ENCODE measurements at regions not wholly inside any gene's neighbourhood (a gene's known extent, or its start where the extent isn't known, plus 50 kb on each side); places are given as distances from the start of the nearest gene placed in this dataset.

DNA sequence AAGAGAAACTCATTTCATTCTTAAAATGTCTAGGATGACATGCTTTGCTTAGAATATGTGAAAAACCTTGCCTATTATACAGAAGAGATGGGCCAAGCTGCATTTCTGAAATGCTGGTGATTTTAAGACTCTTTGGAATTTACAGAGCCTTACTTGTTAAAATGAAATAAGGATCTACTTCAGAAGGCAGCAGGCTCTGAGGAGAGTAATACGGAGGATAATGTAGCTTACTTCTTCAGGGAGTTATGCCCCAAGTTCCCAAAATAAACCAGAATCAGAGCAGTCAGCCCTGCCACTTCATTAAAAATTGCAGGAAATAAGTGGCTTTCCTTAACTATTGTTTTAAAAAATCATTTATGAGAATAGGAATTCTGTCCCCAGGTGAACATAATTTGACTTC lies 1000.3 kb upstream of the RAG2 start:
- RAD21 ChIA-PET (ENCODE audit: unreplicated experiment), result no interaction called here
- TF ChIP-seq CHD4 (IDR thresholded peaks at IDR 0.05), result no peak
- TF ChIP-seq ZNF274 (IDR thresholded peaks at IDR 0.05; ENCODE audit: insufficient read depth, insufficient read length), result no peak
- TF ChIP-seq CBX5 (IDR thresholded peaks at IDR 0.05; ENCODE audit: low read depth), result no peak
- no peak for TF ChIP-seq NBN (IDR thresholded peaks at IDR 0.05)
- no peak for TF ChIP-seq RBBP5 (conservative IDR thresholded peaks at IDR 0.05)
- TF ChIP-seq NFXL1 (IDR thresholded peaks at IDR 0.05; ENCODE audit: borderline replicate concordance), result no peak
- no peak for TF ChIP-seq EGR1 (IDR thresholded peaks at IDR 0.05; ENCODE audit: borderline replicate concordance in 1 of 2, low read depth in 2 of 2, low read length in 2 of 2)
- no peak for TF ChIP-seq E2F8 (IDR thresholded peaks at IDR 0.05; ENCODE audit: low read depth, partially characterized antibody)
- TF ChIP-seq RELB (IDR thresholded peaks at IDR 0.05; ENCODE audit: low read depth), result no peak
- TF ChIP-seq BCL3 (IDR thresholded peaks at IDR 0.05; ENCODE audit: borderline replicate concordance, insufficient read depth, low read depth, low read length, poor library complexity, severe bottlenecking), result no peak
- TF ChIP-seq NRF1 (conservative IDR thresholded peaks at IDR 0.05; ENCODE audit: low read depth, low read length), result no peak
- no peak overlapping the region for H2AFZ ChIP-seq (ENCODE audit: control insufficient read depth, low read depth, low read length)
- BruUV-seq (replicated peaks), result no TSS peak
- no peak overlapping the region for H3K4me2 ChIP-seq (ENCODE audit: control insufficient read depth, insufficient read depth)
- H3K9ac ChIP-seq (ENCODE audit: control insufficient read depth, insufficient read depth, low read length), result no peak overlapping the region
- CTCF ChIA-PET, result no interaction called here
- H3K27ac ChIP-seq (ENCODE audit: control insufficient read depth, insufficient read depth), result no peak overlapping the region
- no peak overlapping the region for H3K4me3 ChIP-seq
- 6% methylated on average over 1 of the region's 1 CpG for WGBS (ENCODE audit: insufficient coverage, insufficient replicate concordance, low lambda C conversion rate, missing lambda C conversion rate)
- no peaks in the 10 kb centered on the region for H4K20me1 ChIP-seq (ENCODE audit: control insufficient read depth, insufficient read depth)
- POLR2A ChIA-PET, result no interaction called here
- DNase-seq (ENCODE audit: low read depth, low spot score) (no peak), ATAC-seq (no peak), FAIRE-seq (no peak)
- intact Hi-C loops (cut with micrococcal nuclease; ENCODE audit: unreplicated experiment), result no loop called here
- H3K27me3 ChIP-seq (replicated peaks in 1 of 2; ENCODE audit: control insufficient read depth in 2 of 2, insufficient read depth in 2 of 2, low read length in 1 of 2), result no peaks in the 10 kb centered on the region
- H3K36me3 ChIP-seq (ENCODE audit: control insufficient read depth in 2 of 2, insufficient read depth in 2 of 2, low read length in 1 of 2), result no peaks in the 10 kb centered on the region
- in situ Hi-C loops (cut with MboI), result no loop called here
- no peaks in the 10 kb centered on the region for H3K79me2 ChIP-seq (ENCODE audit: control insufficient read depth, insufficient read depth, low read length)
- H3K9me3 ChIP-seq (replicated peaks; ENCODE audit: control insufficient read depth, insufficient read depth, low read length), result no peaks in the 10 kb centered on the region
- H3K4me1 ChIP-seq (ENCODE audit: control insufficient read depth, insufficient read depth, low read length), result no peaks in the 10 kb centered on the region
- SMC1A ChIA-PET (ENCODE audit: uncharacterized antibody, unreplicated experiment), result no interaction called here

Data from GM12878 (cell line).